GM19193 (cell line): ENCODE measurements at regions not wholly inside any gene's neighbourhood (a gene's known extent, or its start where the extent isn't known, plus 50 kb on each side); places are given as distances from the start of the nearest gene placed in this dataset.

Experiments
- POLR2A ChIP-seq: IDR thresholded peaks from 4 replicates; pipeline ENCODE4 v1.6.1; 2011; ENCODE audit not compliant: insufficient read depth, insufficient read length; ENCODE audit errors: extremely low read depth

DNA sequence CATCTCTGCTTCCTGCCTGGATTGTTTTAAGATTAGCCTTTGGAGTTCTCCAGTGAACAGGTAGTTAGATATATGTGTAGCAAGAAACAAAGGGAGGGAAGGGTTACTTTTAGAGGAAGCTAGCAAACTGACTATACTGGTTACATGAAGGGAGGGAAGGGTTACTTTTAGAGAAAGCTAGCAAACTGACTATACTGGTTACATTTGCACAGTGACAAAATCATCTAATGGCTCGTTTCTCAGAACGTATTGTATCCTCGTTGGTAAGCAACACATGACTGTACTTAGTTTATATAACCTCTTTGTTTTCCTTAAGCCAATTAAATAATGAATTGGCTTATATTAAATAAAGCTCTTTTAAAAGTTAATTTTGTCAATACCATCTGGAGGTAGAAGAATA, 540.9 kb downstream of the EPM2A start:
- TF ChIP-seq POLR2A = no peak

DNA sequence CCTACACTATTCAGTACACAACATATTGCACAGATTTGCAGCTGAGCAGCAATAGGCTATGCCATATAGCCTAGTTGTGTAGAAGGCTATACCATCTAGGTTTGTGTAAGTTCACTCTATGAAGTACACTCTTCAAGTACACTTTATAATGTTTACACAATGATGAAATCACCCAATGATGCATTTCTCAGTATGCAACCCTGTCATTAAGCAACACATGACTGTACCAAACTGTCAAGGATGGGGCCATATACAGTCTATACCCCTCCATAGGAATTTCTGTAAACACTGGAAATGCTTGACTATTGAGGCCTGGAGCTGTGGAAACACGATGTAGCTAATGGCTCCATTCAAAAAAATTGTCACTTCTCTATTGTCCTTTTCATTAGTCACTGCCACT, 535.4 kb downstream of the EPM2A start:
- no peak for TF ChIP-seq POLR2A

DNA sequence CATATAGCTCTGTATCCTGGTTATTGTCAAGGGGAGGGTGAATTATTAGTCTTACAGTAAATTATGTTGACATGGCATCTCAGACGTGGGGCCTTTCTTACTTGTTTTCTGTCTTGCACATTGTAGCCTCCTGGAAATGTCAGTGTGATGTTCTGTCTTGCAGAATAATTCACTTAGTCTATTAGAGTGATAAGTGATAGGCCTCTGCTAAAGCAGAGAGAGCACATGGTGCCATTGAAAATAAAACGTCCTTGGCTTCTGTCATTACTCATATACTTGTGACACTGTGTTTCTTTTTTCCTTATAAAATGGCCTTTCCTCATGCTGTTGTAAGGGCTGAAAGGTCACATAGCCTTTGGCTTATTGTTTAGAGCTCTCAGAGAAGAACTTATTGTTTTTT, 531.0 kb downstream of the EPM2A start:
- no peak for TF ChIP-seq POLR2A

DNA sequence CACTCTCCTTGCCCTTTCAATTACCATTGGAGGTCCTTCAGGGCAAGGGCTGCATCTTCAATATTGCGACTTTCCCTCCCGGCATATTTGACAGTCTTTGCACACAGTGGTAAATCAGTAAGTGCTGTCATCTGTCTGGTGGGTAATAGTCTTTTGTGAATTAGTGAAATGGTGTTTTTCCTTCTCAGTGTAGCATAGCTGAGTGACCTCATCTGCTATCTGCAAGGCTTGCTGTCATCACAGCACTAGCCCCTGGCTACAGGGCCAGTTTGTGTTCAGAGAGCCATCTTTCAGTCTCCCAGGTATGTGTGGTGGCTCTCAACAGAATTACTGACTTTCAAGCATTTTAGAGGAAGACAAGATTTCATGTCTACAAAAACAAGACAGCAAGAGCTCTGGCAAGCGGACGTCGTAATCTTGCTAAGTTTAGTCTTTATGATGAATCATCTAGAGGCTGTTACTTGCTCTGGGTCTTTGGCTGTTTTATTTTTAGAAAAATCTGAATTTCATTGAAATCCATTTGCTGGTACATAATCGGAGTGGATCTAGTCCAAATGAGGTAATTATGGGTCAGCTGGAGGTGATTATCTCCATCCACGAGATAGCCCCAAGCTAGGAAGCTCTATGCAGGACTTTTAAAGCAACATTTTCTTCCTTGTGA, 528.9 kb downstream of the EPM2A start:
- no peak for TF ChIP-seq POLR2A

DNA sequence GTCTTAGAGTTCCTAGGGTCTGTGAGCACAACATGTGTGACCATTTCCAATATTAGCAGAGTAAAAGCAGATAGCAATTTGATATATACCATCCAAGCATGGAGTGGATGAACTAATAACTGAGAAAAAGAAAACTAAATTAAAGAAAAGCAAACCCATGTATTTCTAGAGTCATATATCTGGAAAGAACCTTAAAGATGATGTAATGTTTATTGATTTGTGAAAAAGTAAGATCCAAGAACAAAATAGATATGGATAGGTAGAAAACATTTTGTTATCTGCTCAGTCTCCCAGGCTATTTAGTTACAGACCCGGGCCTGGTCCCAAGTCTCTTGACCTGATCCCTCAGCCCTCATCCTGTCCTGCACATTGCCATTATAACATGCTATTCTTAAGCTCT, 526.8 kb downstream of the EPM2A start:
- no peak for TF ChIP-seq POLR2A

DNA sequence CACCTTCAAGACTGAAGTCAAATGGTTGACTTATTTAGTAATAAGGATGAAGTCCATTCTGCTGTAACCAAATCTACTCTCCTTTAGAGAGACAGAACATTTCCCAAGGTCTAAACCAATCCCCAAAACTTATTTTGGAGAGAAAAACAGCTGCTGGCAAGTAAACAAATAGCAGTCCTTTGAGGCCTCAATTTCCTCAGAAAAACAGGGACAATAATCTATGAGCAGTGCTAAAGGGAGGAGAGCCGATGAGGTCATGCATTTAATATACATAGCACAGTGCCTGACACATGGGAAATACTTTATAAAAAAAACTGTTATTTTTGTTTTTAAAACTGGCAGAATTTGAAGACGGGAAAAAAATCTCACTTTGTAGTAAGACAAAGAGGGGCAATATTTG, 526.0 kb downstream of the EPM2A start:
- no peak for TF ChIP-seq POLR2A

DNA sequence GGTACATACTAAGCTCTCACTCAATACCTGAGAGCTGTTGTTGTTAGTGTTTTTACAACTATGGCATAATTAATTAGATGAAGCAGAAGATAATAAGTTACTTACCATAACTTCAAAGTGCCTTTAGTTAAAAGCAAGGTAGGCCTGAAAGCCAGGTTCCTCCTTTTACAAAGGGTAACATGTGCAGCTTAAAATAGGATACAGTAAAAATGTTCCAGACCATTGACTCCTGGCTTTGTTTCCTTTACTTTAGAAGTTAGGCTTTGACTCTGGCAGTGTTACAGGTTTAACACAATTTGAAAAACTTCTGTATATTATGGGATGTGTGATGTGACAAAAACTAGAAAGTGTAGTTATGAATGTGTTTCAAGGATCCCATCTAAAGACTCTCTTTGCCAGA, 522.5 kb downstream of the EPM2A start:
- TF ChIP-seq POLR2A = no peak

DNA sequence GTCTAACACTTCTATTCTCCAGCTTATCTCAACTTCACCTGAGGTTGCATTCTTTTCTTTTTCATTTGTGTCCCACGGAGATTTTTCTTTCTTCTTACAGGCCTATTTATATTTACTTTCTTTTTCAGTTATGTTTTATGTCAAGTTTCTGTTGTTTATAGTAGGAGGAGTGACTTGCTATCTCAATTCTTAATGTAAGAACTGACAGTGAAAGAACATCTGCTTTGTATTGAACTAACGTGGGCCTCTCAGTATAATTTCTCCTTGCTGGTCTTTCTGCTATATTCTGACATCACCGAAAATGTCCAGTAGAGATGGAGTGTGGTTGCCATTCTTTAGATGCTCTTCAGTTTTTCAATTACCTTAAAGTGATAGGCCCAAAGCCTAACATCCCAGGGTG, 521.7 kb downstream of the EPM2A start:
- no peak for TF ChIP-seq POLR2A

DNA sequence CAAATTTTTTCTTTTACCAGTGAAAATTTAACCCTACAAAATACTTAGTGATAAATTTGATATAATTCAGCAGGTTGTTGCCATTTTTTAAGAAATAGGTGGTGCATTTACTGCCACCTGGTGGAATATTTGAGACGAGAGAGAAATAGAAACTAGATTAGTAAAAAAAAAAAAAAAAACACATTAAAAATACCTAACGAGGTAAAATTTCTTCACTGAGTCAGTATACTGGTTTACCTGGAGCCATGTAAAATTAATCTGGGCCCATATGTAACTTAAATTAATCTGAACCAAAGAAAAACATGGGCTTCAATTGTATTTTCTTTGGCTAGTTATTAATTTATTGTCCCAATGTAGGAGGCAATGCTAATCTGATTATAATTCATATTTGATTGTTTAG, 520.8 kb downstream of the EPM2A start:
- no peak for TF ChIP-seq POLR2A

DNA sequence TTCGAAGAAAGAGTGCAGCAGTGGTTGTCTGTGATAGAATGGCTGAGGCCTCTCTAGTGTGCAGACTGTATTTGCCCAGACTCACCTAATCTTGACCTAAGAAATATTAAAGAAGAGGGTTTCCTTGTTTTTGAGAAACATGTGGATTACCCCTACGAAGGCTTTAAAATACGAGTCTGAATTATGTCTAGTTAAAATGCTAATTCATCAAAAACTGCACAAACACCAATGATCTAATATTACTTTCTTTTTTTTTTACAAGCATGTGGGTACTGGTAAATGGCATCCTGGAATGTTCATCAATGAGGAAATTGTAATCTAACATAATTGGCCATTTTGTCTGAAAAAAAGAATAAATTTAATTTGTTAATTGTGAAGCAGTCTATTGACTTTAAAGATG, 510.9 kb downstream of the EPM2A start:
- no peak for TF ChIP-seq POLR2A

DNA sequence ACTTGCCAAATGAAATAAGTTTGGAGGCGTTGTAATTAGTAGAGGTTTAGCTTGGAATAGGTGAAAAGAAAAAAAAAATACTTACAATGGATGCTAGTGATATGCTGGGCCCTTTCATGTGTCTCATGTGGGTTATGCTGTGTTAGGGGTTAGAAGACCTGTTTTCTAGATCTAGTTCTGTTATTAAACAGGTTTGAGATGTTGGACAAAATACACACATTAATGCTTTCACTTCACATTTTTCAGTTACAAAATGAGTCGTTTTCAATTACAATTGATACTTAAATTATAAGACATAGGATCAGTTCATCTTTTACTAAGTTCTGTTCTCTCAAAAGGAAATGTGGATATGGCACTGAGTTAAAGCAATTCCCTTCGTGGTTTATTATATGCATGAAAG, 509.8 kb downstream of the EPM2A start:
- no peak for TF ChIP-seq POLR2A

DNA sequence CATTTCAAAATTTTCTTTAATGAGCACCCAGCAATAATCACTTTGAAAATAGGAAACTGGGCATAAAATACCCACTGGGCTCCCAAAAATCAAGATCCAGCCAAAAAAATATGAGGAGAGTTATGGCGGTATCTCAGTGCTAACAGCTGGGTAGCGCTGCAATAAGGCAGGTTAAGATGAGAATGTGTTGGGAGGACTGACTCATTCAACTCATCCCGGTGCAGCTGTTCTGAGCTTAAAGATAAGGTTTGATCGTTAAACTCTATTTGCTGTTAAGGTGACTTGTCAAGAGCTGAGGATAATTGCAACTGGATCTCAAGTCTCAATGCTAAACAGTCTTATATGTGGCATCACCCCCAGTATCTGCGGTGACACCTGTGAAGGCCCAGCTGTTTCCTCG, 507.7 kb downstream of the EPM2A start:
- no peak for TF ChIP-seq POLR2A

DNA sequence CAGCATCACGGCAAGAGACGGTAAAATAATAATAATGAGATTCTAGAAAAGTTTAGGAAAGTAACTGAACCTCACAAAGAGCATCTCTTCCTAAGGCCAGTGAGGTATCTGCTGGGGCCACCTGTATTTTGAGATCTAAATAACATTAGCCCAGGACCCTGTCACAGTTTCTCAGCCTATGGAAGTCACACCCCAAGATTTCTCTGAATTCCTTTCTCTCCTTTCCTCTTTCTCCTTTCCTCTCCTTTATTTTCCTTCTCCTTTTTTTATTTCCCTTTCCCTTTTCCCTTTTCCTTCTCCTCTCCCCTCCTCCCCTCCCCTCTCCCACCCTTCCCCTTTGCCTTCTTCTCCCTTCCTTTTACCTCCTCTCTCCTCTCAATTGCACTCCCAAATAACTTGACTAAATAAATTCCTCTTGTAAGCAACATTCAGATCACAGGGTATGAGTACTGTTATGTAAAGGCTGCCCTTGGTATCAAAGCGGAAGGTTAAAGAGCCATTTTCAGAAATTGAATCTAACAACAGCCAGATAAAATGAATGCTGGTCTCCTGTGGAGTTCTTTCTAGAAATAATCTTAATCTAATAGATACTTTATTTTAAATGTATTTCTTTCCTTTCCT, 506.2 kb downstream of the EPM2A start:
- TF ChIP-seq POLR2A = no peak

DNA sequence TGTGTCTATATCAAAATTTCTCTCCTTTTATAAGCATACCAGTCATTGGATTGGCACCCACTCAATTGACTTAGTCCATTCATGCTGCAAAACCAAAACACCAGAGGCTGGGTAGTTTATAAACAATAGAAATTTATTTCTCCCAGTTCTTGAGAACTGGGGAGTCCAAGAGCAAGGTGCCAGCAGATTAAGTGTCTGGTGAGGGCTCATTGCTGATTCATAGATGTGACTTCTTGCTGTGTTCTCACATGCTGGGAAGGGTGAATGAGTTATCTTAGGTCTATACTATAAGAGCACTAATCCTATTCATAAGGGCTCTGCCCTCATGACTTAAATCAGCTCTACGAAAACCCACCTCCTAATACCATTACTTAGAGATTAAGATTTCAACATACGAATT, 501.4 kb downstream of the EPM2A start:
- no peak for TF ChIP-seq POLR2A

DNA sequence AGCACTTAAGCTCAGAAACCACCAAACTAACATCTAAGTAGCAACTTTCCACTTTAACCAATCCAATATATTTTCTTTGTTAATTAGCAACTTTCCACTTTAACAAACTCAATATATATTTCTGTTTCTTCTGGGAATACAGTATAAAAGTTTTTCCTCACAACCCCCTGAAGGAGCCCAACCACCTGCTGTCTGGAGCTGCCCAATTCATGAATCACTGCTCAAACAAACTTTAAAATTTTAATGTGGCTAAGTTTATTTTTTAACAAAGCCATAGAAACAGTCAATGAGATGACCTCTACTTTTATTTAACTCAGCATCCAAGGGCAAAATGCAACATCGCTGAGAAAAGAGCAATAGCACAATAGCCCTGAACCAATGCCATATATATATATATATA, 500.1 kb downstream of the EPM2A start:
- TF ChIP-seq POLR2A = no peak

DNA sequence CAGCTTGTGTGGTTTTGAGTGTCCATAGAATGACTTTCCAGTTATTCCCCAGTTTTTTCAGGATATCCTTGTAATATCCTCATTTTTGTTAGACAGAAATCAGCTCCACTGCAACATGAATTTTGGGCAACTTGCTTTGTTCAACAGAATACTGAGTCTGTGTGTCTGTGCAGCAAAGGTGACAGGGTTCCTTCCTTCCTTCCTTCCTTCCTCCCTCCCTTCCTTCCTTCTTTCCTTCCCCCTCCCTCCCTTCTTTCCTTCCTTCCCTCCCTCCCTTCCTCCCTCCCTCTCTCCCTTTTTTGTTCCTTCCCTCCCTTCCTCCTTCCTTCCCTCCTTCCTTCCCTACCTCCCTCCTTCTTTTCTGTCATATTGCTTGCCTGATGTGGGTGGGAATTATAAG, 496.5 kb downstream of the EPM2A start:
- TF ChIP-seq POLR2A = no peak

DNA sequence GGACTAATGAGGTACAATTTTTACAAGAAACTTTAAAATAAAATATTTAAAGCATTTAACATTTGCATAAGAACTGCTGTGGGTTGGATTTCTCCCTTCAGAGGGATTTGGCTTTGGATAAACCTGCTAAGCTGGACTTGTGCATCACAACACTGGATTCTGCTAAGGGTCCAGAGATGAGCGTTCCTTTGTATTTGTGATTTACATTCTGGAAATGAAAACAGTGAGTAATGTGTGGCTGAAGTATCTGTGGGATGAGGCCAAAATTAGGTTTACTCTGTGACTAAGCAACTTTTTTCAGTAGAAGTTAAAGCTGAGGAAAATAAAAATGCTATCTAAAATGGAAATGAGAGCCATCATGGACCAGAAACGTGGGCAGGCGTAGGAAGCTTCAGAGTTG, 494.3 kb downstream of the EPM2A start:
- TF ChIP-seq POLR2A = no peak

DNA sequence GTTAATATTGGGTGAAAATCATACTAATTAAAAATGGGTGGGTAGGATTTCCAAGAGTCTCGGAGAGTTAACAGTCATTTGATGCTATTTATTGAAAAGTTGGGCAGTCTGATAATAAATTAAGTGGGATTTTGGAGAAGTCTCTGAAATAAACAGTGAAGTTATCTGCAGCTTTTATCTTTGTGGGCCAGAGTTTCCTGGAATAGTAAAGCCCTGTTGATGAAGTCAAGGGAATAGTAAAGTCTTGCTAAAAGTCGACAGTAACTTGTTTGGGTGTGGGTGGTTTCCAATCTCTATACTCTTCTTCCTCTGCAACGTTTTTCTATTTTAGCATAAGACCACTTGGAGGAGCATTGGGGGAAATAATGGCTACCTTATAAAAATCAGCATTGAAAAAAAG, 493.6 kb downstream of the EPM2A start:
- TF ChIP-seq POLR2A = no peak
